GM18870 (cell line): ENCODE measurements at regions not wholly inside any gene's neighbourhood (a gene's known extent, or its start where the extent isn't known, plus 50 kb on each side); places are given as distances from the start of the nearest gene placed in this dataset.

ENCODE experiments used
- ATAC-seq: cut with Tn5 transposase; IDR thresholded peaks from one replicate; pipeline ENCODE4 v1.9.1; 2021; ENCODE audit warnings: moderate library complexity; ENCODE audit not compliant: unreplicated experiment

DNA sequence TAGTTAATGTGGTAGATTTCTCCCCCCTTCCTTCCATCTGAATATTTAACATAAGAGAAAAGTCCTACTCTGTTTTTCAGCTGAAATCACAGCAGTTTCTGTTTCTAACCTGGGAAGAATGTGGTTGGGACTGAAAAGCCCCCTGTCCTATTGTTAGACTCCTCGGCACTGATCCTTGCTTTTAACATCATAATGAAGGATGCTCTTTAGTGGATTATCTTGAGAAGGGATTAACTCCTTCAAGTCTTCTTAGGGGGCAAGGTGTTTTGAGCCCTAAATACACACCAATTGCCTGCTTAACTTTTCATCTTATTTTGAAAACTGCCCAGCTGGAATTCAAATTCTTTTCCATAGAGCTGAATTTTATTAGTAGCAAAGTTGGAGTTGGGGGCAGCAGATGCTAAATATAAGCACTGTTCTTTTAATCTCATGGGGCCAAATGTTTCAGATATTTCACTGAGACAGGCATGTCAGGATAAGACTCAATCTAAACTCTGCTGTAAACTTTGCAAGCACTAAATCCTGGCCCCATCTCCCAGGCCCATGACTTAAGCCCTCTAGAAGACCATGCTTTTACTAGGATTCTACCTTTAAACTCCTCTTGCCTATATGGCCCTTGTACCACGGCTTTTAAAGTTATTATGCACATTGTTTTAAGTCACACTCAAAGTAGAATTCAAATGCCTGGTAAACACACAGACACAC, 243.2 kb upstream of the NR2F2 start:
- ATAC-seq, result no peak

GRCh38 chr15:96088650-96089049, 241.8 kb upstream of the NR2F2 start:
- ATAC-seq, result no peak

DNA sequence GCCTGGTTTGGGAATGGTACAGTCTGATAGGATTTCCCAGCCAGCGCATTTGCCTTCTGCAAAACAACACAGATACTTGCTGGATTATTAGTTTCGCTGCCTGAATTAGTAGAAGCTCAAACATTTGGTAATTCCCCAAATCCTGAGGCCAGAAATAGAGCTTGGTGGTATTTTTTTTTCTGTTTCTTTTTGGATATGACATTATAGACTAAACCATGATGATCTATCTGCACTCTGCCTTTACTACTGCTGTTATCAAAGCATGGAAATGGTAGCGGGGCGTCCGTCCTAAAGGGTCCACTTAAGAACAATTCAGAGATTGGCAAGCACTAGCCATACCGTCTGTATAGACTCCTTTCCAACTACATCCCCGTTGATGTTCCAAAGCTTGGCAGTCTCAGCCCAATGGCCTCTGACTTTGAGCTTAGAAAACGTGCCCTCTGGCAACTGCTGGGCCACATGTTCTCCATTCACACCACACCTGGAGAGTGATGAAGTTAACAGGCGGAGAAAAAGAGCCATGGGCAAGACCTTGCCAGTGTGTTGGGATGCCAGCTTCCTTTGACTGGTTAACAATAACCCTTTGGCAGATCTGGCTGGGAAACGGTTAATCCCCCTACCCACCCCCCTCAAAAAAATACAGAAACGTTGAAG, 241.0 kb upstream of the NR2F2 start:
- ATAC-seq, result no peak

GRCh38 chr15:96092186-96092585, 238.3 kb upstream of the NR2F2 start:
- ATAC-seq, result no peak

- ATAC-seq, result no peak
Observed at GRCh38 chr15:96093063-96093462, 237.4 kb upstream of the NR2F2 start.

GRCh38 chr15:96097661-96098060, 232.8 kb upstream of the NR2F2 start:
- no peak for ATAC-seq

GRCh38 chr15:96102631-96103030, 227.9 kb upstream of the NR2F2 start:
- no peak for ATAC-seq

DNA sequence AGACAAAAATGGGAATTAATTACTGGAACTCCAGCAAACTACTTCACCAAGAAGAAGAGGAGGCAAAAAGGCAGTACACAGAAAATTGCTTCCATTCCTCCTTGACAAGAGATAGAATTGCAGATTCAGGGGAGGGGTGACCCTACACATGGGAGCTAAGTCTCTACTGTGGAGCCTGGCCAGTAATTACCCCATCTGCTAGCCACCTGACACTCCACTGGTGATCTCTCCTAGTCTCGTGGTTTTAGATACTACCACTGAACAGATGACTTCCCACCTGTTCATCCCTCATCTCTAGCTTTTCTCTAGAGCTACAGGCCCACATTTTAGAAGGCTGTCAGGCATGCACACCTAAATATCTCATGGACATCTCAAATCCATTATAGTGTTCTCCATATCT, 224.3 kb upstream of the NR2F2 start:
- no peak for ATAC-seq

- no peak for ATAC-seq
Observed at GRCh38 chr15:96106628-96107027, 223.9 kb upstream of the NR2F2 start.

GRCh38 chr15:96107916-96108315, 222.6 kb upstream of the NR2F2 start:
- no peak for ATAC-seq

GRCh38 chr15:96108405-96108804, 222.1 kb upstream of the NR2F2 start:
- no peak for ATAC-seq

DNA sequence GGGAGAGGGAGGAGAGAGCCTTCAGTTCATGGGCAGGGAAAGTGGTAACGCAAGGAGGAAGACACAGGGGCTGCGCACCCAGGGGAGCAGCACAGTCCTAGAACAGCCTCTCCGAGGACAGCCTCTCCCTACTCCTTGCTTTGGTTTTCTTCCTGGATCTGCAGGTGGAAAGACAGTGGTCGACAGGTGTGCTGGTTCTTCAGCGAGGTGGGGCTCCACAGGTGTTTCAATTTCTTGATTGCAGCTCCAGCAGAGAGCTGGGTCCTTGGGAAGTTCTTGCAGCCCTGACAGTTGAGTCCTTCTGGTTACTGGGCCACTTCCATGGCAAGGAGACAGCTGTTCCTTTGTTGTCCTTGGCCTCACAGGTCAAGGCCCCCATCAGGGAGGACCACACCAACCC, 220.7 kb upstream of the NR2F2 start:
- ATAC-seq, result no peak

DNA sequence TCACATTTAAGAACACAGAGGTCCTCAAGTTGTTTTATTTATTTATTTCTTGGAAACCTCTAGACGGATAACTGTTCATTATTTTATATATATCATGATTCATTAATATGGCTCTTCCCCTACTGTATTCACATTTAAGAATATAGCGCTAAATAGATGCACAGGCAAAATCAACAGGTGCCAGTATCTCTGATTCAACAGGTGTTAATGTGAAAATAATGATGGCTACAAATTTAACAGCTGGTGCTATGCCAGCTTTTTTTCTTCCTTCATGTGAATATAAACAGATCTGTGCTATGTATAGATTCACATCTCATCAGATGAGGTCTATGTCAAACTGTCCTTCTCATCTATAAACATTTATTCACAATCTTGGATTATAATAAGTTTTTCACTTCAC, 218.5 kb upstream of the NR2F2 start:
- no peak for ATAC-seq

GRCh38 chr15:96115642-96116041, 214.9 kb upstream of the NR2F2 start:
- no peak for ATAC-seq

DNA sequence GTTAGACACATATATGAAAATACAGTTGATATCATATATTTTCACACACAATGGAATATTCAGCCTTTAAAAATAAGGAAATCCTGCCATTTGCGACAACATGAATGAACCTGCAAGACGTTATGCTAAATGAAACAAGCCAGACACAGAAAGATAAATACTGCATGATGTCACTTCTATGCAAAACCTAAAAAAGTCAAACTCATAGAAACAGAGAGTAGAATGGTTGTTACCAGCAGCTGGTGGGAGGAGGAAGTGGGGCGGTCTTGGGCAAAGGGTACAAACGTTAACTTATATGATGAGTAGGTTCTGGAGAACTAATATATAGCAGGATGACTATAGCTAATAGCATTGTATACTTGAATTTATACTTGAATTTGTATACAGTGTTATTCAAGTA, 213.2 kb upstream of the NR2F2 start:
- no peak for ATAC-seq

DNA sequence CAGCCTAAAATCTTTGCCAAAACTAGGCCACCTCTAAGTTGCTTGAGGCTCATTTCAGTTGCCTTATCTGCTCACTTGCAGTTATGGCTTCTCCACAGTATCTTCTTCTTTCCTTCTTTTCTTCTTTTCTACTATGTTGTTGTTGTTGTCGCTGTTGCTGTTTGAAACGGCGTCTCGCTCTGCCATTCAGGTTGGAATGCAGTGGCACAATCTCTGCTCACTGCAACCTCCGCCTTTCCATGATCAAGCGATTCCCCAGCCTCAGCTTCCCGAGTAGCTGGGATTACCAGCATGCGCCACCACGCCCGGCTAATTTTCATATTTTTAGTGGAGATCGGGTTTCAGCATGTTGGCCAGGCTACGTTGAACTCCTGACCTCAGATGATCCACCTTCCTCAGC, 210.8 kb upstream of the NR2F2 start:
- ATAC-seq, result no peak

DNA sequence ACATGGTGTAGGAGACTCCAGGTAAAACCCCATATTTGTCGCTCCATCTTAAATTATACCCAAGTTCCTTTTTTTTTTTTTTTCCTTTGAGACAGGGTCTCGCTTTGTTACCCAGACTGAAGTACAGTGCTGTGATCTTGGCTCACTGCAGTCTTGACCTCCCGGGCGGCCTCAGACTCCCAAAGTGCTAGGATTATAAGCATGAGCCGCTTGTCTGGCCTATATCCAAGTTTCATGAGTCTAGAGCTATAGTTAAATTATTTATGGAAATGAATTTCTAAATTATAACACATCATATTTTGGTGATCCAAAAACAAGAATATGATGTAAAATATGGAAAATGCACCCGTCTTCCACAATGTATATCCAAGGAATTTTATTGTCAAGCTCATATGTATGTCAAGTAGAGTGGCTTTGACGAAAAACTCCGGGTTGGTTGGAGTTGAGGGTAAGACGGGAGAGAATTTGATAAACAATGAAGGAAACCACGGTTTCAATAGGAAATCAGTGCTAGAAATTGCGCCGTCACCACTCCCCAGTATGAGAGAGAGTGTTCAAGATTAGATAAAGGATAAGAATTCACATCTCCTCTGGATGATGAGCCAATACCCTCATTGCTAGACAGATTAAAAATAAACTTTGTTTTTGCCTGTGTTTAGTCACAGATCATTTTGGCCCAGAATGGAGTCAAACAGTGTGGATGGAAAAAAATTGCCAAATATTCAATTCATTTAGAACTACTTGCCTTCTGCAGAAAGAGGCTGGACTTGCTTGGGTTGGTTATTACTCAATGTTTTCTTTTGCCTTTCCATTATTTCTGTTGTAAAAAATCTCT, 209.2 kb upstream of the NR2F2 start:
- ATAC-seq, result no peak

DNA sequence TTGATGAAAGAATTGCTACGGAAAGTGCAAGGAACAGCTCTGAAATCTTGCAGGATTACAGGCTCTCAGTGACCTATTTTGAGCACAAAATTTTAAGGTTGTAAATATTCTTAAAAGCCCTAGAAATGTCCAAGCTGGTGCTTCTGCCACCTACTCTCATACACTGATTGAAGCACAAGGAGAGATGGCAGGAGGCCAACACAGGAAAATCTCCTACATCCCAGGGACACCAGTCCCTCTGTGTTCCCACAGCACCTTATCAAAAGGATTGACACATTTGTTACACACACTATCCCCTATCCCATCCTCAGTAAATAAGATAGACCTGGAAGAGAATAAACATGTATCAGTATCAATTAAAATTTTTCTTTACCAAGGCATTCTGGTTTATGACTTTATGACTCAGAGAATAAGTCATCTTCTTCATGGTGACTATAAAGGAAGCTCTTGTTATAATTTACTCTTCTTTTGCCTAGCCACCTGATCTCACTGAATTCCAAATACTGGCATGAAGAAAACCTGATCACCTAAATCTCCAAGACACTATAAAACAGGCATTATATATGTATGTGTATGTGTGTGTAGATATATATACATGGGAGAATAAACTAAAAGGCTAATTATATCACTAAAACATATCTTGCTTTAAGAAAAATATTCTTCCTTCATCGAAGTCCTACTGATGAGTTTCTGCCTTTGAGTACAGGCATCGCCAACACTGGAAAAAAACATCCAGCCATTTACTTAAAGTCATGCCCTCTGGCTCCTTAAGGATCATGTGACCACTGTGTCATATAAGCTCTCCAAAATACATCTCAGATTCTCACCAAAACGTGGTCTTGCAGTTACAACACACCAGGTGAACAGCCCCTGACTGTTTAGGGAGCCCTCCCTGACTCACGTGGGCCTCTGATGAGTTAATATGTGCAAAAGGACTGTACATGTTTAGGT, 208.1 kb upstream of the NR2F2 start:
- ATAC-seq, result no peak

GRCh38 chr15:96123028-96123400, 207.5 kb upstream of the NR2F2 start:
- no peak for ATAC-seq

DNA sequence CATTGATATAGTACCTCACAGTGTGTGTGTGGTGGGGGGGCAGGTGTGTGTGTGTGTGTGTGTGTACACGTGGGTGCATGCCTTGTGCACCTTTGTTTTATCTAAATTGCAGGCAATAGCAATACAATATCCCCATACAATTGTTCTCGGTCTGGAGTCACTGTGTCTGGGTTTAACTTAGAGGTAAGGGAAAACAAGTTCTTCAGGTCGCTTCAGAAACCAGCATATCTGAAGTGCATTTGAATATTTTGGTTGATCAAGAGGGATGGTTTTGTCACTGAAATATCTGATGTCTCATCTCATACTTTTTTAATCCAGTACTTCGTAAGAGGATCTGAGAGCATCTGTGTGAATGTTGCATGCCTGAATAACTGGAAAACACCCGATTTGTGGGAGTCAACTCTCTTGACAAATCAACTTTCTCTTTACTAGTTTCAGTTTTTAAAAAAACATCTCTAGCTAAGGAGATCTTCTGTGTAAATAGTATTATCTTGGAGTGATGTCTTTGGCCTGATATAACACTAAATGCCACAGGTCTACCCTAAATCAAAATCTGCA, 206.8 kb upstream of the NR2F2 start:
- ATAC-seq, result no peak

DNA sequence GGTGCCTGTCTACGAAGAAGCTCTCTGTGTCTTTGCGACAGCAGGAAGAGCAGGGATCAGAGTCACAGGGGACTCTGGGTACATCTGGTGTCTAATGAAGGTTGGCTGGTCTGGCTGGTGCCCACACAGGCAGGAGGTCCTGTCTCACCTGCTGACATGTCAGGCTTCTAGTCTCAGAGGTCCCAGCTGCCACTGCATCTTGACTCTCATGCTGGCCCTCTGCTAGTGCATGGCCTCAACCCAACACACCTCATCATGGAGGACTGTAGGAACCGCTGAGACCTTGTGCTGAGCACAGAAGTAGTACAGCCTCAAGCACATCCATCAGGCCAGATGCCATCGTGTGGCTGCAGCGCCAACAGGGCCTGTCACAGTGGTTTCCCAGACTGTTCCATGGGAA, 206.1 kb upstream of the NR2F2 start:
- ATAC-seq, result no peak
